ENCODE measurements at regions not wholly inside any gene's neighbourhood (a gene's known extent, or its start where the extent isn't known, plus 50 kb on each side); places are given as distances from the start of the nearest gene placed in this dataset.

DNA sequence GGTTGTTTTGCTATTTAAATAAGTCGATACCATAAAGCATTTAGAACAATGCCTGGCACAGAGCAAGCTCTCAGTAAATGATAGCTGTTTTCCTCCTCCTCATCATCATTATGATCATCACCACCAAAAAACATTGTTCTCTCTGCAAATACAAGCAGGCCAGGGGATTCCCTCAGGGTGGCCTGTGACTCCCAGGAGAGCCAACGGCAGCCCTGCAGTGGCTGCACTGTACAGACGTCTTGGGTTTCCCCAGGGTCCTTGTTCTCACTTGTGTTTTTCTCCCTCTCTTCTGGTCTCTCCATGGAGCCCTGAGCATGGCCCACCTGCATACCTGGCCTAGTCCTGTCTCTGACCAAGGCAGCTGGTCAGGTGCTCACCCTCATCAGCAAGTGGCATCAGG lies 290.9 kb upstream of the PWP1 start:
- no TSS peak for BruUV-seq (replicated peaks)
- Histone ChIP-seq H3K27ac (ENCODE audit: insufficient read depth, low read depth, low read length) (no peak overlapping the region), H3K4me3 (replicated peaks in 1 of 3; ENCODE audit: insufficient read depth in 1 of 3, low read depth in 1 of 3, low read length in 3 of 3) (no peak overlapping the region), H3K27me3 (ENCODE audit: control insufficient read depth in 2 of 2, insufficient read depth in 2 of 2, low read length in 2 of 2) (no peaks in the 10 kb centered on the region), H3K36me3 (ENCODE audit: control insufficient read depth in 2 of 2, extremely low read depth in 1 of 2, insufficient read depth in 2 of 2, low read length in 2 of 2) (no peaks in the 10 kb centered on the region), H2AFZ (ENCODE audit: low read depth, low read length) (no peak overlapping the region), H3K9ac (replicated peaks; ENCODE audit: extremely low read depth, insufficient read depth, low read length) (no peak overlapping the region), H4K20me1 (replicated peaks; ENCODE audit: control insufficient read depth, extremely low read depth, insufficient read depth, low read length) (no peaks in the 10 kb centered on the region), H3K9me1 (replicated peaks; ENCODE audit: control insufficient read depth, extremely low read depth, insufficient read depth, low read length) (no peaks in the 10 kb centered on the region), H3K4me2 (ENCODE audit: insufficient read depth, low read length) (no peak overlapping the region), H3K79me2 (ENCODE audit: control insufficient read depth, insufficient read depth, low read length) (no peaks in the 10 kb centered on the region), H3K9me3 (replicated peaks; ENCODE audit: control insufficient read depth, insufficient read depth, low read length) (no peaks in the 10 kb centered on the region), H3K4me1 (ENCODE audit: control insufficient read depth, extremely low read depth, insufficient read depth, low read length) (no peaks in the 10 kb centered on the region)
- intact Hi-C loops (cut with micrococcal nuclease) (no loop called here), dilution Hi-C loops (cut with MboI; ENCODE audit: extremely low pct_ligation_motif_present, low sequenced_read_pairs) (no loop called here)
- DNase-seq (ENCODE audit: low read depth, low spot score) (no peak), FAIRE-seq (no peak)
- ChIA-PET POLR2A (no interaction called here), CTCF (interaction anchor here (1.0 to 4.8 kb wide), 3 partner anchors 8 to 263 kb away, joined by 3 to 15 read pairs (median 5); no protein-coding TSS in a partner anchor)
- TF ChIP-seq, protein P1, sequence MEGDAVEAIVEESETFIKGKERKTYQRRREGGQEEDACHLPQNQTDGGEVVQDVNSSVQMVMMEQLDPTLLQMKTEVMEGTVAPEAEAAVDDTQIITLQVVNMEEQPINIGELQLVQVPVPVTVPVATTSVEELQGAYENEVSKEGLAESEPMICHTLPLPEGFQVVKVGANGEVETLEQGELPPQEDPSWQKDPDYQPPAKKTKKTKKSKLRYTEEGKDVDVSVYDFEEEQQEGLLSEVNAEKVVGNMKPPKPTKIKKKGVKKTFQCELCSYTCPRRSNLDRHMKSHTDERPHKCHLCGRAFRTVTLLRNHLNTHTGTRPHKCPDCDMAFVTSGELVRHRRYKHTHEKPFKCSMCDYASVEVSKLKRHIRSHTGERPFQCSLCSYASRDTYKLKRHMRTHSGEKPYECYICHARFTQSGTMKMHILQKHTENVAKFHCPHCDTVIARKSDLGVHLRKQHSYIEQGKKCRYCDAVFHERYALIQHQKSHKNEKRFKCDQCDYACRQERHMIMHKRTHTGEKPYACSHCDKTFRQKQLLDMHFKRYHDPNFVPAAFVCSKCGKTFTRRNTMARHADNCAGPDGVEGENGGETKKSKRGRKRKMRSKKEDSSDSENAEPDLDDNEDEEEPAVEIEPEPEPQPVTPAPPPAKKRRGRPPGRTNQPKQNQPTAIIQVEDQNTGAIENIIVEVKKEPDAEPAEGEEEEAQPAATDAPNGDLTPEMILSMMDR (IDR thresholded peaks at IDR 0.05; ENCODE audit: extremely low read depth in 1 of 2, insufficient read depth in 1 of 2, low read depth in 1 of 2, low read length in 2 of 2) = no peak
- TF ChIP-seq FOS (IDR thresholded peaks at IDR 0.05; ENCODE audit: borderline replicate concordance, insufficient read depth, low read length) (no peak), POLR2A (IDR thresholded peaks at IDR 0.05; ENCODE audit: low read depth, low read length) (no peak), EZH2 (IDR thresholded peaks at IDR 0.05; ENCODE audit: borderline replicate concordance, low read depth, low read length, severe bottlenecking) (no peak), GATA2 (IDR thresholded peaks at IDR 0.05; ENCODE audit: insufficient read depth, insufficient read length, low read depth, low read length) (no peak), POLR2AphosphoS5 (IDR thresholded peaks at IDR 0.05; ENCODE audit: insufficient read depth, low read depth, low read length) (no peak), MAX (IDR thresholded peaks at IDR 0.05; ENCODE audit: insufficient read depth, insufficient read length) (no peak), JUN (IDR thresholded peaks at IDR 0.05; ENCODE audit: borderline replicate concordance, insufficient read depth, insufficient read length, low read depth) (no peak), MYC (IDR thresholded peaks at IDR 0.05; ENCODE audit: low read depth, low read length) (no peak)
